Activated CD8-positive, alpha-beta memory T cell treated with anti-CD3 and anti-CD28 coated beads for 1 hour (primary cell): ENCODE measurements at regions not wholly inside any gene's neighbourhood (a gene's known extent, or its start where the extent isn't known, plus 50 kb on each side); places are given as distances from the start of the nearest gene placed in this dataset.
A peak's percentile ranks its signal among the peaks of the same experiment; 100 is the strongest.

Experiments
- DNase-seq, 2 donors: peaks; one replicate each; pipeline ENCODE4 v3.0.0-alpha.2; 2020; ENCODE audit warnings: low read depth in 1 of 2; ENCODE audit errors: extremely low read depth in 1 of 2

- no peak for DNase-seq
Observed at GRCh38 chr22:18731075-18731666, 119.5 kb upstream of the RIMBP3 start.

DNA sequence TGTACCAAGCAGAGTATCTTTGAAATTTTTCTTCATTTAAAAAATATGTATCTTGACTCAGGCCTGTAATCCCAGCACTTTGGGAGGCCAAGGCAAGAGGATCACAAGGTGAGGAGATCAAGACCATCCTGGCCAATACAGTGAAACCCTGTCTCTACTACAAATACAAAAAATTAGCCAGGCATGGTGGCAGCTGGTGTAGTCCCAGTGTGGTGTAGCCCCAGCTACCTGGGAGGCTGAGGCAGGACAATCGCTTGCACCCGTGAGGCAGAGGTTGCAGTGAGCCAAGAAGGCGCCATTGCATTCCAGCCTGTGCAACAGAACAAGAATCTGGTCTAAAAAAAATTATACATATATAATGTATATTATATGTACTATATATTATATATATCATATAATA, 118.7 kb upstream of the RIMBP3 start:
- DNase-seq: peak in 1 of 2 donors; percentile 47
